ENCODE measurements at regions not wholly inside any gene's neighbourhood (a gene's known extent, or its start where the extent isn't known, plus 50 kb on each side); places are given as distances from the start of the nearest gene placed in this dataset.

DNA sequence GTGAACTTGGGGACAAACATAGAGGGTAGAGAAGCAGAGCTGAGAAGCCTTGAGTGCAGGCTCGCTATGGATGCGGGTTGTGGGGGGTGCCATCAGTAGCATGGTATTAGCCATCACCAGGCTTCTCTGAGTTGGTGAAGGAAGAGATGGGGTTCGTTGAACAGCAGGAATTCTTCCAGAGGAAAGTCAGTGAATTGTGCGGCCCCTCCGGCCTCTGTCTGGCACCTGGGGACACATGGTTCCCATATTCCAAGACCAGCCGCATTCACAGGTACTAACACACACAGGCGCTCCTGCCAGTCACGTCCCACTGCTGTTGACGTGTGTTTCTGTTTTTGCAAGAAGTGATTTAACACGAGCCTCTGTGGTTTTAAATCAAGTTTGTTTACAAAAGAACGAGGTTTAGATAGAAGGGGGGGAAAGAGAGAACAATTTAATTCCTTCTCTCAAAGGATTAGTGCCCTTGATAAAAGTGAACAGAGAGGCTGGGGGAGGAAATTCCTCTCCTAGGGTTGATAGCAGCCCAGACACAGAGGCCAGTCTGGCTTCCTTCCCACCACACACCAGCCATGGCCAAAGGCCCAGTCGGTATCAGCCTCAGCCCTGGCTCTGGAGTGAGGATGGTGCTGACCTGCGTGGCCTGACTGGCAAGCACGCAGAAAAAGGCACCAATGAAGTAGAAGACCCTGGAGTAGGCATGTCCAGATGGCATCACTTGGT lies 252.6 kb upstream of the IGFBP3 start:
- DNase-seq: no peak

GRCh38 chr7:46170792-46171191 lies 249.7 kb upstream of the IGFBP3 start:
- no peak for DNase-seq

- DNase-seq: no peak
Measured at GRCh38 chr7:46170021-46170420, 248.9 kb upstream of the IGFBP3 start.

DNA sequence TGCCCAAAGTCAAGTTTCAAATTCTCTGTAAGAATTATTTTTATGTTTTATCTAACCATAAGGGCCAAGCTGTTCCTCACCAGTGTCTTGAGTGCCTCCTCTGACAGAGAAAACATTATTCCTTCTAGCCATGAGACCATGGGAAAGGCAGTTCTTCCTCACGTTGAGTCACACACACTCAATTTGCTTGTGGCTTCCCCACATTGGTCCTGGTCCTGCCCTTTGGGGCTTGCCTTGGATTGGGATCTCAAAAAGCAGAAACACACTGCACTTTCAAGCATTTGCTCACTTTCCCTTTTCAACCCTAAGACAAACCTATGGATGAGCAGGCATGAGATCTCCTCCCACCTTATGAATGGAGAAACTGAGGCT lies 248.3 kb upstream of the IGFBP3 start:
- no peak for DNase-seq

- DNase-seq: no peak
Measured at GRCh38 chr7:46168671-46169383, 247.8 kb upstream of the IGFBP3 start.

DNA sequence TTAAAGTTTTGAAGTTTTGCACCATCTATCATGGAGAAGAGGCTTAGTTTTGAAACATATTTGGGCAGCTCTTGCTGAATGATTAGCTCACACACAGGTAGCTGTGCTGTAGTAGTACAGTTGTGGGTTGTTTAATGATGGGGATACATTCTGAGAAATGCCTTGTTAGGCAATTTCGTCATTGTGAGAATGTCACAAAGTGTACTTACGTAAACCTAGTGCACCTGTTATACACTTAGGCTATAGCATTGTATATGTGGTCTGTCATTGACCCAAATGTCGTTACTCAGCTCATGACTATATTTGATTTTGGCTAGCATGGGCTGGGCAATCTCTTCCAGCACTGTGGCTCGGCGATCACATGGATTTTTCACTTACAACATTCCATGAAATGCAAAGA lies 247.2 kb upstream of the IGFBP3 start:
- no peak for DNase-seq

DNA sequence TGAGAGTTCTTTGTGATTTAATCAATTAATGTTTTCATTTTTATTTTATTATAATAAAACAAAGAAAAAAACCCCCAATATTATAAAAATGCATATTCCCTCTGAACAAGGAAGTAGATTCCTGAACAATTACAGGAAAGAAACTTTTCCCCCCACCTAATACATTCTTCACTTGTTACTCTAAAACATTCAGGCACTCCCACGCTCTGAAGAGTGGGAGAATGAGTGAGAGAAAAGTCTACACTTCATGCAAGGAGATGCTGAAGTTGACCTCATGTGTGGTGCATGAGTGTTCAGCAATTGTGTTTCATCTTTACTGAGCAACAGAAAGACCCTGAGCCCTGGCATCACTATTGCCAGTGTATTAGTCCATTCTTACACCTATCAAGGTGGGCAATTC lies 244.2 kb upstream of the IGFBP3 start:
- no peak for DNase-seq

GRCh38 chr7:46164629-46165028 lies 243.6 kb upstream of the IGFBP3 start:
- DNase-seq: no peak

DNA sequence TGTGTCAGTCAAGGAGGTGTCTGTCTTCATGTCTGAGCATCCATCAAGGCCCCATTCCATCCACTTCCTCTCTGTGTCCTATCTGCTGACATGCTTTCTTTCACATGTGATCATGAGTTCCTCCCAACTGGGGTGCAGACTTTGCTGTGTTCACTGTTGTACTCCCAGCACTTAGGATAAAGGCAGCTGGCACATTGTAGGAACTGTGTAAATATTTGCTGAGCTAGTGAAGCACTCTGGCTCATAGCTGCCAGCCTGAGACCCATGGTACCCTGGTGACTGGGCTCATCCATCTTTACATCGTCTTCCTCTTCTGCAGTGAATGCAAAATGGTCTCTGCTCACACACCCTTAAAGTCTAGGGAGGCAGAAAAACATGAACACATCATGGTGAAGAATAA lies 242.2 kb upstream of the IGFBP3 start:
- no peak for DNase-seq

- no peak for DNase-seq
Measured at GRCh38 chr7:46162609-46163008, 241.5 kb upstream of the IGFBP3 start.

DNA sequence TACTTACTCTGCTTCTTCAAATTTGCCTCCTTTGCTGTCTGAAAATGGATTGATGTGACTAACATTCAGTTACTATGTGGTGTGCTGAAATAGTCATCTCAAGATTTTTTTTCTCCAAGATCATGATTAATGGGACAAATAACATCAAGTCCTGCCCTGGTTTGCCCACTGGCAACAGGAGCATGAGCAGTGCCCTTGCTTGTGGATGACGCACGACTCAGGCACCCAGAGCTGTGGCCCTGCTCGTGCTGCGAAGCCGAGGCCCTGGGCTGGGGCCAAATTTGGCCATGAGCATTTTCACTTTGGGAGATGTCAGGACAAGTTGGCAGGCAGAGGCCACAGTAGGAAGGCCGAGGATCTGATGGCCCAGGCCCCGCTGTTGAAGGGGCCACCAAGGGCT lies 239.8 kb upstream of the IGFBP3 start:
- no peak for DNase-seq

GRCh38 chr7:46157931-46158330 lies 236.9 kb upstream of the IGFBP3 start:
- no peak for DNase-seq

DNA sequence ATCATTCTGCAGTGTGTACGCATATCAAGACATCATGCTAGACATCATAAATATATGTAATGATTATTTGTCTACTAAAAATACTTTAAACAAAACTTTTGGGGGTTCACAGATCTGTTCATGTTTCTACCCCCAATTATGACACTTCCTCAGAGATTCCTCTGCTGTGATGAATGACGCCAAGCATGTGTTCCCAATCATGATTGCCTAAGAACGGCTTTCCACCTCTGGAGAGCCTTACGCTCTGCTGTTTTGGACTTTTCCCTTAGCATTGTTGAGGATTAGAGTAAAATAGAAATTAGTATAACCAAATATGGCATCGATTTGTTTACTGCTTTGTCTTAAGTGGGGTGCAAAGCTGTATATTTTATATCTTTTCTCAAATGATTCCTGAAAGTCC lies 236.3 kb upstream of the IGFBP3 start:
- DNase-seq: no peak

DNA sequence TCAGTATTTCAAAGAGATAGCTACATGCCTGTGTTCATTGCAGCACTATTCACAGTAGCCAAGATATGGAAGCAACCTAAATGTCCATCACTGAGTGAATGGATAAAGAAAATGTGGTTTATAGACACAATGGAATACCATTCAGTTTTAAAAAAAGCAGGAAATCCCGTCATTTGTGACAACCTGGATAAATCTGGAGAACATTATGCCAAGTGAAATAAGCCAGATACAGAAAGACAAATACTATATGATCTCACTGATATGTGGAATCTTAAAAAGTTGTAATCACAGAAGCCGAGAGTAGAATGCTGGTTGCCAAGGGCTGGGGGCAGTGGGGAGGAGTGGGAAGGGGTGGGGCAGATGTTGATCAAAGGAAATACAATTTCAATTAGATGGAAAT lies 235.8 kb upstream of the IGFBP3 start:
- no peak for DNase-seq

DNA sequence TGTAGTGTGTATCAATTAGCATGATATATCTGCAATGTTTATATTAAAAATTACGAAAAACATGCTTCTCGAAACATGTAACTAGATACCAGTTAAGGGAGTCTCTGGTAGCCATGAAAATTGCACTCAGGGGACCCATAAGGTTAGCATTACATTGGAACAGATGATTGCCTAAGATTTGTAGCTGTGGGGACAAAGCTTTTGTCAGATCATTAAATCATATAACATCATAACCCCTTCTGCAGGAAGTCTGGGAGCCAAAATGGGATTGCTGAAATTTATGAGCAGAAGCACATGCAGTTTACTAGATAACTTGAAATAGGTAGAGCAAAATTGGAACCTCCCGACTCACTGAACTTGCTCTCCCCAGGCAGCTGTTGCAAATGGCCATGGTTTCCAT lies 235.0 kb upstream of the IGFBP3 start:
- DNase-seq: no peak

DNA sequence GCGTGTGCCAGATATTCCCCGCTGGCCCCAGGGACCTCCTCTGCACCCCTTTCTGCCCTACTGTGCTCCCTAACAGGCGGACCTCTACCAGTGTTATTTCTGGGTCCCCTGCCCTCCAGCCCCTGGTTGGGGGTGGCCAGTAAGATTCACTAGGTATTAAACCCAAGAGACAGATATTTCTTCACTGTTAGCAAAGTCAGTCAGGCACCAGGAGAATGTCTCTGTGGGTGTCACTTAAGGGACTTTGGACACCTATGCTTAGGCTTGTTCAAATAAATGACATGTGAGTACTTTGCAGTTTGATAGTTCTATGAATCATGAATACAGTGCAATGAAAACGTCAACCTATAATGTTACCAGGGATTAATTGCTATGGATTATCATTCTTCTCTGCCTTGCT lies 234.3 kb upstream of the IGFBP3 start:
- DNase-seq: no peak

DNA sequence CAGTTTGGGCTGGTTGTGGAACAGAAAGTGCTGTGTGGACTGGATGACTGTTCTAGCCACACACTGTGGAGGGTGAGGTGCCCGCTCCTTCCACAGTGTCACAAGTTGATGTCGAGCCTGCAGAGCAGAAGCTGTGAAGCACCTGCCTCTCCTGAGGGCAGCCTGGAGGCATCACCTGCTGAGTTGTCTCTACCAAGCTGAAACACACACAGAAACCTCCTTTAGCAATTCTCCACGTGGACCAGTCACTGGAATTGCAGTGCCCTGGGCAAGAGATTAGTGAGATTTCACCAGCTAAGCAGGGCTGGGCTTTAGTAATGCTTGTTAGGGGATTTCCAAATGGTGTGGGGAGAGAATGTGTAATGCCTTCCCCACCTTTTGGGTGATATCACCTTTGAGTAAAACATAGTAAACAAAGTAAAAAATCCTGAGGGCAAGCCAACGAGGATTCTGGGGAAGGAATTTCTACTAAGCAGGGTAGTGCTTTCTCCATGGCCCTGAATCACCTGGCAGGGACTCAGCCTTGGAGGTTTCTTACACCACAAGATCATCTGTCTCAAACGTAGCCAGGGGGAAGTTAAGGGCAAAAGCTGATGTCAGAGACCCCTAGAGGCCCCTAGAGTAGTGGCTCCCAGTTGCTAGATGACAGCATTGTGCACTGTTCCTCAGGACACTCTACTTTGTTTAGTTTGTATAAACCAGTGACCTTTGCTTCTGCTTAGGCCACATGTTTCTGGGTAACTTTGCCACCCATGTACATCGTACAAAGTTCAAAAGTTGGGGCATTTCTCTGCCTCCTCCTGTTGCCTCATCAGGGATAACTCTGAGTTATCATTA lies 233.1 kb upstream of the IGFBP3 start:
- no peak for DNase-seq

DNA sequence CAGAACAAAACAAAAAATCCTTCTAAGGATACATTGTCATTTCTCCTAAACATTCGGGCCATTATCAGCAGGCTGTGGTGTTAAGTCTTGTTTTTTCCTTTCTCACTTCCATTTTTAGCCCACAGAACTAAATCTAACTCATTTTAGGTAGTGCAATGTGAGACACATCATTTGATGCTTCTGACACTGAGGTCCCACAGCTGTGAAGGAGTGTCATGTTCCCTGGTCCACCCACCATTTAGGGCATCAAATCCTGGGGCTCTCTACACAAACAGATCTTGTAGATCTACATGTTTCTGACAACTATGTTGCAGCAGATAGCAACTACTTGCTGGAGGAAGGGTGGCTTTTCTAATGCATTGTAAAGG lies 232.5 kb upstream of the IGFBP3 start:
- DNase-seq: no peak

GRCh38 chr7:46152696-46153095 lies 231.6 kb upstream of the IGFBP3 start:
- no peak for DNase-seq

GRCh38 chr7:46150721-46151120 lies 229.6 kb upstream of the IGFBP3 start:
- no peak for DNase-seq

DNA sequence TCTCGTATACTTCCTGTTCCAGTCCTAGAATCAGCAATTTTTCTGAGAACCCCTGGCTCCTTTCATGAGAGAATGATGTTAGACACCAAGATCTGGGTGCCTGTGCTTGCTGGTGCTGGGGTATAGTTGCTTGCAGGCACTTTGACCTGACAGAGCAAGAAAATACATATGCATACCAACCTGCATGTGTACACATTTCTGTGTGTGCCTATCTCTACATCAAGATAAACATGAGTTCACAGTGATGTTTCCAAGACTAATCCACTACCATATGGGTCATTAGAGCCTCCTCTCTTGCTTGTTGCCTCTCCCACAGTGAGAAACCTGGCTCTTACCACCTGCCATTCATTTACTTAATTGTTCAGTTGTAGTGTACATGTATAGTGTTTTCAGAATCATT lies 229.1 kb upstream of the IGFBP3 start:
- DNase-seq: no peak

- DNase-seq: no peak
Measured at GRCh38 chr7:46147871-46148270, 226.8 kb upstream of the IGFBP3 start.

- no peak for DNase-seq
Measured at GRCh38 chr7:46146454-46147255, 225.6 kb upstream of the IGFBP3 start.
